IMR-90 (cell line): ENCODE measurements at regions not wholly inside any gene's neighbourhood (a gene's known extent, or its start where the extent isn't known, plus 50 kb on each side); places are given as distances from the start of the nearest gene placed in this dataset.

Experiments used
- ATAC-seq: fragments of 200-7000 bp; cut with Tn5 transposase; 2 replicates; pipeline ENCODE4 v1.9.1; 2020; ENCODE audit warnings: low read depth, mild to moderate bottlenecking, moderate library complexity
- BruUV-seq: library from RNA; stranded (reverse); fragments of 400-500 nt; replicated peaks from 2 replicates; lab custom pipeline; 2021; lab: Mats Ljungman, UMichigan
- CTCF ChIA-PET: fragments of 300-600 bp; formaldehyde crosslinking; extraction: SDS; loops from one replicate; lab custom pipeline; 2021; ENCODE audit warnings: antibody characterized with exemption; lab: Yijun Ruan, JAX
- POLR2A ChIA-PET: fragments of 300-600 bp; sonication (Branson Sonifier 250); formaldehyde crosslinking; loops from one replicate; lab custom pipeline; 2022; ENCODE audit warnings: antibody characterized with exemption; ENCODE audit not compliant: unreplicated experiment; lab: Charles Lee
- DNase-seq: peaks from one replicate; pipeline ENCODE4 v3.0.0; 2013
- H2AFZ ChIP-seq: replicated peaks from 2 replicates; pipeline ENCODE3; 2013; ENCODE audit warnings: low read length, mild to moderate bottlenecking; ENCODE audit not compliant: poor library complexity
- H2AK5ac ChIP-seq: 2 replicates; pipeline ENCODE4 v1.6.1; 2013; ENCODE audit warnings: low read depth, low read length, inconsistent platforms
- H2AK9ac ChIP-seq: replicated peaks from 2 replicates; pipeline ENCODE3; 2013; ENCODE audit warnings: mild to moderate bottlenecking, low read depth, low read length, moderate library complexity; ENCODE audit not compliant: poor library complexity
- H2BK120ac ChIP-seq: 2 replicates; pipeline ENCODE4 v1.6.1; 2013; ENCODE audit warnings: low read depth, low read length, inconsistent platforms
- H2BK15ac ChIP-seq: 3 replicates; pipeline ENCODE4 v1.6.1; 2013; ENCODE audit warnings: low read depth, low read length, inconsistent platforms
- H2BK20ac ChIP-seq: 2 replicates; pipeline ENCODE4 v1.6.1; 2013; ENCODE audit warnings: low read depth, mild to moderate bottlenecking, inconsistent platforms, low read length, moderate library complexity
- H2BK5ac ChIP-seq: 2 replicates; pipeline ENCODE4 v1.6.1; 2013; ENCODE audit warnings: mild to moderate bottlenecking, low read depth, low read length, inconsistent platforms; ENCODE audit not compliant: poor library complexity, severe bottlenecking
- H3K14ac ChIP-seq: replicated peaks from 2 replicates; pipeline ENCODE4 v1.6.1; 2013; ENCODE audit warnings: low read depth, low read length, inconsistent platforms
- H3K18ac ChIP-seq: 2 replicates; pipeline ENCODE4 v1.6.1; 2013; ENCODE audit warnings: low read depth, low read length, control low read depth
- H3K23ac ChIP-seq: 2 replicates; pipeline ENCODE4 v1.6.1; 2013; ENCODE audit warnings: low read depth, low read length, inconsistent platforms
- H3K27ac ChIP-seq: 2 replicates; pipeline ENCODE4 v1.5.1; 2013; ENCODE audit warnings: mild to moderate bottlenecking, control low read depth, low read length; ENCODE audit not compliant: insufficient read depth
- H3K27me3 ChIP-seq: 2 replicates; pipeline ENCODE4 v1.6.1; 2013; ENCODE audit warnings: low read length; ENCODE audit not compliant: control insufficient read depth, insufficient read depth
- H3K36me3 ChIP-seq: 2 replicates; pipeline ENCODE4 v1.6.1; 2013; ENCODE audit warnings: low read length, mixed read lengths; ENCODE audit not compliant: control insufficient read depth, insufficient read depth
- H3K4ac ChIP-seq: 2 replicates; pipeline ENCODE4 v1.6.1; 2013; ENCODE audit warnings: low read depth, low read length, inconsistent platforms
- H3K4me1 ChIP-seq: 2 replicates; pipeline ENCODE4 v1.6.1; 2013; ENCODE audit warnings: low read length, mixed read lengths; ENCODE audit not compliant: control insufficient read depth, insufficient read depth
- H3K4me2 ChIP-seq: 2 replicates; pipeline ENCODE4 v1.6.1; 2013; ENCODE audit warnings: low read depth, mild to moderate bottlenecking, control low read depth, low read length, moderate library complexity
- H3K4me3 ChIP-seq: 2 replicates; pipeline ENCODE4 v1.5.1; 2013; ENCODE audit warnings: low read depth, mild to moderate bottlenecking, control low read depth, low read length, moderate library complexity; ENCODE audit not compliant: insufficient read depth
- H3K56ac ChIP-seq: 2 replicates; pipeline ENCODE4 v1.6.1; 2013; ENCODE audit warnings: low read length, inconsistent platforms; ENCODE audit not compliant: insufficient read depth; ENCODE audit errors: extremely low read depth
- H3K79me1 ChIP-seq, 2 experiments: 2 replicates each; pipeline ENCODE4 v1.6.1; 2013; ENCODE audit warnings: low read length in 2 of 2, inconsistent platforms in 1 of 2, low read depth in 1 of 2
- H3K9ac ChIP-seq: 2 replicates; pipeline ENCODE4 v1.6.1; 2013; ENCODE audit warnings: low read depth, low read length, control low read depth
- H3K9me1 ChIP-seq: 2 replicates; pipeline ENCODE4 v1.6.1; 2013; ENCODE audit warnings: low read length, inconsistent platforms; ENCODE audit not compliant: insufficient read depth
- H3K9me3 ChIP-seq: 2 replicates; pipeline ENCODE4 v1.6.1; 2013; ENCODE audit warnings: low read length; ENCODE audit not compliant: control insufficient read depth, insufficient read depth
- H4K20me1 ChIP-seq: 2 replicates; pipeline ENCODE4 v1.6.1; 2013; ENCODE audit warnings: low read length, inconsistent platforms; ENCODE audit not compliant: insufficient read depth
- H4K5ac ChIP-seq: 2 replicates; pipeline ENCODE4 v1.6.1; 2013; ENCODE audit warnings: mild to moderate bottlenecking, low read depth, low read length, control low read depth
- H4K8ac ChIP-seq, 2 experiments: 2 replicates each; pipeline ENCODE4 v1.6.1; 2013; ENCODE audit warnings: low read depth in 2 of 2, low read length in 2 of 2, control low read depth in 1 of 2, inconsistent platforms in 1 of 2
- H4K91ac ChIP-seq: 2 replicates; pipeline ENCODE4 v1.6.1; 2013; ENCODE audit warnings: low read depth, low read length, inconsistent platforms; ENCODE audit not compliant: insufficient read depth
- CEBPB ChIP-seq: IDR thresholded peaks from 2 replicates; pipeline ENCODE4 v1.6.1; 2012; ENCODE audit warnings: low read depth, low read length, improper control_type of control experiment
- CHD1 ChIP-seq: IDR thresholded peaks from 2 replicates; pipeline ENCODE4 v1.6.1; 2012; ENCODE audit warnings: low read depth, low read length, improper control_type of control experiment
- CTCF ChIP-seq: conservative IDR thresholded peaks from 2 replicates; pipeline ENCODE4 v1.5.1; 2012; ENCODE audit warnings: mild to moderate bottlenecking, low read depth, low read length, improper control_type of control experiment
- ELK1 ChIP-seq: fragments of 150-350 bp; IDR thresholded peaks from 2 replicates; pipeline ENCODE4 v1.6.1; 2016; ENCODE audit warnings: low read depth, mild to moderate bottlenecking, low read length, moderate library complexity, borderline replicate concordance
- FOS ChIP-seq: fragments of 150-350 bp; IDR thresholded peaks from 2 replicates; pipeline ENCODE4 v1.6.1; 2016; ENCODE audit warnings: low read depth, low read length
- MAFK ChIP-seq: IDR thresholded peaks from 2 replicates; pipeline ENCODE4 v1.6.1; 2012; ENCODE audit warnings: low read depth, low read length, improper control_type of control experiment
- MXI1 ChIP-seq: IDR thresholded peaks from 2 replicates; pipeline ENCODE4 v1.6.1; 2012; ENCODE audit warnings: low read depth, mild to moderate bottlenecking, low read length, moderate library complexity, borderline replicate concordance
- NFE2L2 ChIP-seq: fragments of 150-350 bp; IDR thresholded peaks from 2 replicates; pipeline ENCODE4 v1.6.1; 2016; ENCODE audit warnings: low read depth, mild to moderate bottlenecking, low read length
- POLR2A ChIP-seq: IDR thresholded peaks from 2 replicates; pipeline ENCODE4 v1.6.1; 2012; ENCODE audit warnings: mild to moderate bottlenecking, low read depth, low read length
- RAD21 ChIP-seq: IDR thresholded peaks from 2 replicates; pipeline ENCODE4 v1.6.1; 2012; ENCODE audit warnings: low read length, improper control_type of control experiment
- RCOR1 ChIP-seq: IDR thresholded peaks from 2 replicates; pipeline ENCODE4 v1.6.1; 2012; ENCODE audit warnings: mild to moderate bottlenecking, low read length, improper control_type of control experiment; ENCODE audit not compliant: insufficient replicate concordance
- SMC3 ChIP-seq: fragments of 150-350 bp; IDR thresholded peaks from 2 replicates; pipeline ENCODE4 v1.6.1; 2016; ENCODE audit warnings: low read depth, mild to moderate bottlenecking, antibody characterized with exemption, low read length, moderate library complexity
- USF2 ChIP-seq: fragments of 150-350 bp; IDR thresholded peaks from 2 replicates; pipeline ENCODE4 v1.6.1; 2017; ENCODE audit warnings: mild to moderate bottlenecking, antibody characterized with exemption, low read length, low read depth
- WGBS, 2 experiments: methylation state at CpG; one replicate each; pipeline versions ENCODE4 v1.1.5 to v1.1.7; 2013; ENCODE audit warnings: missing lambda C conversion rate in 2 of 2; ENCODE audit not compliant: insufficient read length in 1 of 2; ENCODE audit errors: extremely low coverage in 2 of 2; 5-methylcytosine and 5-hydroxymethylcytosine counted together
- dilution Hi-C: fragments of 300-500 bp; cut with HindIII; formaldehyde crosslinking; loops from one replicate; pipeline ENCODE4 v1.14.3; 2018; ENCODE audit warnings: low sequenced_read_pairs; ENCODE audit not compliant: unreplicated experiment
- in situ Hi-C: fragments of 300-500 bp; cut with MboI; formaldehyde crosslinking; loops from 3 replicates; pipeline ENCODE4 v1.14.3; 2019; ENCODE audit warnings: low sequenced_read_pairs, inconsistent platforms, mixed read lengths
- intact Hi-C: fragments of 100-400 bp; cut with micrococcal nuclease; formaldehyde crosslinking; loops from 2 replicates; pipeline ENCODE4 v1.10.0; 2022

- BruUV-seq: no TSS peak
- H3K4me2 ChIP-seq: no peak overlapping the region
- H3K9me1 ChIP-seq: no peaks in the 10 kb centered on the region
- H4K5ac ChIP-seq: no peak overlapping the region
- H2AK5ac ChIP-seq: no peak overlapping the region
- H2BK5ac ChIP-seq: no peak overlapping the region
- H3K23ac ChIP-seq: no peak overlapping the region
- WGBS, 2 experiments: no CpG with 5 or more reads among the region's 1 CpG
- H3K9me3 ChIP-seq: no peaks in the 10 kb centered on the region
- H4K91ac ChIP-seq: no peak overlapping the region
- H3K14ac ChIP-seq: no peak overlapping the region
- CTCF ChIA-PET: no interaction called here
- H3K56ac ChIP-seq: no peak overlapping the region
- H3K4me3 ChIP-seq: no peak overlapping the region
- dilution Hi-C loops (no loop called here), in situ Hi-C loops (loop anchor here (25.0 kb wide), 1 partner anchor 91 kb away; no protein-coding TSS in a partner anchor), intact Hi-C loops (no loop called here)
- H3K9ac ChIP-seq: no peak overlapping the region
- H2BK15ac ChIP-seq: no peak overlapping the region
- H3K36me3 ChIP-seq: no peaks in the 10 kb centered on the region
- no peak overlapping the region for H3K27ac ChIP-seq
- no peaks in the 10 kb centered on the region for H3K79me1 ChIP-seq
- no peak overlapping the region for H2BK20ac ChIP-seq
- no peak overlapping the region for H3K4ac ChIP-seq
- H3K18ac ChIP-seq: no peak overlapping the region
- no peaks in the 10 kb centered on the region for H3K27me3 ChIP-seq
- no peak overlapping the region for H2AK9ac ChIP-seq
- H4K20me1 ChIP-seq: no peaks in the 10 kb centered on the region
- no peak for DNase-seq
- no peak overlapping the region for H4K8ac ChIP-seq
- POLR2A ChIA-PET: no interaction called here
- ATAC-seq: no peak
- no peaks in the 10 kb centered on the region for H3K4me1 ChIP-seq
- no peak overlapping the region for H2BK120ac ChIP-seq
- TF ChIP-seq ELK1: no peak
- TF ChIP-seq NFE2L2: no peak
- TF ChIP-seq MAFK: no peak
- TF ChIP-seq CTCF: no peak
- no peak for TF ChIP-seq MXI1
- no peak for TF ChIP-seq FOS
- TF ChIP-seq RCOR1: no peak
- TF ChIP-seq CHD1: no peak
- TF ChIP-seq USF2: no peak
- TF ChIP-seq POLR2A: no peak
- TF ChIP-seq RAD21: no peak
- TF ChIP-seq CEBPB: no peak
- no peak for TF ChIP-seq SMC3
- no peak overlapping the region for H2AFZ ChIP-seq
Observed at GRCh38 chr3:154678041-154678654, 248.2 kb upstream of the GPR149 start.
